PC-3 (cell line): ENCODE measurements at regions not wholly inside any gene's neighbourhood (a gene's known extent, or its start where the extent isn't known, plus 50 kb on each side); places are given as distances from the start of the nearest gene placed in this dataset.
"Not testable (repeated sequence)": the region's sequence is repeated elsewhere in the genome, so short reads cannot be mapped to it uniquely, and the experiment has no call there.

Source experiments
- CTCF ChIP-seq: fragments of 300-600 bp; sonication (generic); conservative IDR thresholded peaks from 2 replicates; pipeline ENCODE4 v1.5.1; 2017; ENCODE audit warnings: antibody characterized with exemption, low read depth, mild to moderate bottlenecking, low read length
- EZH2phosphoT487 ChIP-seq: fragments of 300-600 bp; sonication (generic); IDR thresholded peaks from 2 replicates; pipeline ENCODE4 v1.6.1; 2018; ENCODE audit warnings: mild to moderate bottlenecking, antibody characterized with exemption, low read length, borderline replicate concordance

GRCh38 chr12:9446883-9447761, 160.6 kb downstream of the KLRB1 start:
- TF ChIP-seq CTCF, EZH2phosphoT487: not testable (repeated sequence)
